Ovary (tissue), 3 donors: ENCODE measurements at regions not wholly inside any gene's neighbourhood (a gene's known extent, or its start where the extent isn't known, plus 50 kb on each side); places are given as distances from the start of the nearest gene placed in this dataset.

ENCODE experiments used
- EP300 ChIP-seq: sonication (generic); formaldehyde crosslinking; IDR thresholded peaks from one replicate; pipeline ENCODE4 v1.6.1; 2017; ENCODE audit warnings: antibody characterized with exemption
- POLR2A ChIP-seq: fragments of 450-650 bp; IDR thresholded peaks from one replicate; pipeline ENCODE4 v1.6.1; 2017; ENCODE audit warnings: antibody characterized with exemption, mild to moderate bottlenecking, moderate library complexity
- TF ChIP-seq, protein P1 (sequence below), 3 donors: fragments of 450-650 bp in 2 of 3; fragments of 200-600 bp in 1 of 3; IDR thresholded peaks; one replicate each; pipeline versions ENCODE4 v1.5.1 to v1.8.0; 2016 to 2022; ENCODE audit warnings: antibody characterized with exemption in 3 of 3, mild to moderate bottlenecking in 1 of 3
- donor health status: DM: no; HTN: no; CAD: no.

GRCh38 chr14:66398437-66398836, 87.7 kb upstream of the CCDC196 start:
- TF ChIP-seq, protein P1, sequence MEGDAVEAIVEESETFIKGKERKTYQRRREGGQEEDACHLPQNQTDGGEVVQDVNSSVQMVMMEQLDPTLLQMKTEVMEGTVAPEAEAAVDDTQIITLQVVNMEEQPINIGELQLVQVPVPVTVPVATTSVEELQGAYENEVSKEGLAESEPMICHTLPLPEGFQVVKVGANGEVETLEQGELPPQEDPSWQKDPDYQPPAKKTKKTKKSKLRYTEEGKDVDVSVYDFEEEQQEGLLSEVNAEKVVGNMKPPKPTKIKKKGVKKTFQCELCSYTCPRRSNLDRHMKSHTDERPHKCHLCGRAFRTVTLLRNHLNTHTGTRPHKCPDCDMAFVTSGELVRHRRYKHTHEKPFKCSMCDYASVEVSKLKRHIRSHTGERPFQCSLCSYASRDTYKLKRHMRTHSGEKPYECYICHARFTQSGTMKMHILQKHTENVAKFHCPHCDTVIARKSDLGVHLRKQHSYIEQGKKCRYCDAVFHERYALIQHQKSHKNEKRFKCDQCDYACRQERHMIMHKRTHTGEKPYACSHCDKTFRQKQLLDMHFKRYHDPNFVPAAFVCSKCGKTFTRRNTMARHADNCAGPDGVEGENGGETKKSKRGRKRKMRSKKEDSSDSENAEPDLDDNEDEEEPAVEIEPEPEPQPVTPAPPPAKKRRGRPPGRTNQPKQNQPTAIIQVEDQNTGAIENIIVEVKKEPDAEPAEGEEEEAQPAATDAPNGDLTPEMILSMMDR (IDR thresholded peaks at IDR 0.05), result no peak
- TF ChIP-seq POLR2A, result no peak
- TF ChIP-seq EP300, result no peak
